ENCODE measurements at regions not wholly inside any gene's neighbourhood (a gene's known extent, or its start where the extent isn't known, plus 50 kb on each side); places are given as distances from the start of the nearest gene placed in this dataset.

- Mint-ChIP-seq H3K4me3 (no peak overlapping the region), H3K27ac (no peak overlapping the region), H3K9me3 (ENCODE audit: insufficient read depth) (no peaks in the 10 kb centered on the region), H3K4me1 (peaks cover 13% of the 10 kb centered on the region), H3K27me3 (no peaks in the 10 kb centered on the region)
- H3K9me3 ChIP-seq (ENCODE audit: control extremely low read depth in 1 of 3, control insufficient read depth in 2 of 3, insufficient read depth in 1 of 3, low read length in 2 of 3) = peaks cover 0 to 7% (median 4%) of the 10 kb centered on the region in 3 donors
- POLR2A ChIA-PET = interaction anchor here (0.6 kb wide), 1 partner anchor 14 kb away, joined by 3 read pairs; no protein-coding TSS in a partner anchor
- ATAC-seq (ENCODE audit: low read depth) (no peak), DNase-seq (no peak)
- TF ChIP-seq EZH2 (IDR thresholded peaks at IDR 0.05; ENCODE audit: borderline replicate concordance, insufficient read depth, low read depth, low read length, poor library complexity, severe bottlenecking) (no peak), CTCF (IDR thresholded peaks at IDR 0.05) (no peak)
- no peaks in the 10 kb centered on the region for H4K20me1 ChIP-seq (ENCODE audit: control insufficient read depth, insufficient read depth, low read length, poor library complexity, severe bottlenecking)
- no peak overlapping the region for H3K9ac ChIP-seq (ENCODE audit: low read length)
- no peaks in the 10 kb centered on the region for H3K79me2 ChIP-seq (ENCODE audit: control insufficient read depth, insufficient read depth, low read length)
- intact Hi-C loops (cut with micrococcal nuclease) = no loop called here
- CTCF ChIA-PET = interaction anchor here (0.5 to 1.2 kb wide), 2 partner anchors 13 to 491 kb away, joined by 3 read pairs; no protein-coding TSS in a partner anchor
- no peak overlapping the region for H3K27ac ChIP-seq (ENCODE audit: low read length in 2 of 2)
- H3K4me3 ChIP-seq (ENCODE audit: control extremely low read depth in 1 of 5, extremely low read depth in 1 of 5, insufficient read depth in 1 of 5, low read depth in 2 of 5, low read length in 4 of 5) = no peak overlapping the region
- H3K36me3 ChIP-seq (replicated peaks in 1 of 2; ENCODE audit: control extremely low read depth in 1 of 2, control insufficient read depth in 1 of 2, extremely low read depth in 1 of 2, insufficient read depth in 2 of 2, low read length in 1 of 2) = no peaks in the 10 kb centered on the region
- H3K4me2 ChIP-seq (replicated peaks; ENCODE audit: low read depth, low read length, poor library complexity, severe bottlenecking) = no peak overlapping the region
- H3K27me3 ChIP-seq (replicated peaks in 1 of 4; ENCODE audit: control extremely low read depth in 1 of 4, control insufficient read depth in 3 of 4, insufficient read depth in 4 of 4, low read length in 3 of 4) = no peaks in the 10 kb centered on the region
- no peak overlapping the region for H2AFZ ChIP-seq (ENCODE audit: insufficient read depth, low read depth, low read length, poor library complexity, severe bottlenecking)
- H3K4me1 ChIP-seq (ENCODE audit: control insufficient read depth in 2 of 2, insufficient read depth in 2 of 2, low read length in 2 of 2) = peaks cover 0 to 8% of the 10 kb centered on the region in 2 donors
These were observed 197.9 kb upstream of the KLF6 start for GRCh38 chr10:3982746-3983442.

DNA sequence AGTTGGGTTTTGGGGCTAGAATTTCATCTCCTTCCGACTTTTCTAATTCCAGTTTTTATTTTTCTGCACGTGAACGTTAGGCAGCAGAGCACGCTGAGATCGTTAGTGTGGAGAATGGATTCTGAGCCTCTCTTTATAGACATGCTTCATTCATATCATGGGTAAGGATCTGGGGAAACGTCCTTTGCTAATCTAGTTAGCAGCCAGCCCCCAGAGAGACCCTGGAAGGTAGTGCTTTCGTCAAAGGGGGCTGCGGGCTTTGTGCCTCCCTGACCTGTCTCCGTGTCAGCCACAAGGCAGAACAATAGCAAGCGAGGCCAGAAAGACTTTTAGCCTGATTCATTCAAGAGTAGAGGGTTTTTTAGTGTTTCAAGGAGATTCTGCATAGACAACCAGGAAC is 196.3 kb upstream of the KLF6 start:
- Mint-ChIP-seq H3K27me3 (no peaks in the 10 kb centered on the region), H3K27ac (no peak overlapping the region), H3K4me1 (peaks cover 13% of the 10 kb centered on the region), H3K4me3 (no peak overlapping the region), H3K9me3 (ENCODE audit: insufficient read depth) (no peaks in the 10 kb centered on the region)
- Histone ChIP-seq H3K36me3 (replicated peaks in 1 of 2; ENCODE audit: control extremely low read depth in 1 of 2, control insufficient read depth in 1 of 2, extremely low read depth in 1 of 2, insufficient read depth in 2 of 2, low read length in 1 of 2) (no peaks in the 10 kb centered on the region), H2AFZ (ENCODE audit: insufficient read depth, low read depth, low read length, poor library complexity, severe bottlenecking) (no peak overlapping the region), H3K4me3 (ENCODE audit: control extremely low read depth in 1 of 5, extremely low read depth in 1 of 5, insufficient read depth in 1 of 5, low read depth in 2 of 5, low read length in 4 of 5) (no peak overlapping the region), H3K4me2 (replicated peaks; ENCODE audit: low read depth, low read length, poor library complexity, severe bottlenecking) (no peak overlapping the region), H4K20me1 (ENCODE audit: control insufficient read depth, insufficient read depth, low read length, poor library complexity, severe bottlenecking) (no peaks in the 10 kb centered on the region), H3K79me2 (ENCODE audit: control insufficient read depth, insufficient read depth, low read length) (no peaks in the 10 kb centered on the region), H3K9me3 (ENCODE audit: control extremely low read depth in 1 of 3, control insufficient read depth in 2 of 3, insufficient read depth in 1 of 3, low read length in 2 of 3) (peaks cover 0 to 4% (median 3%) of the 10 kb centered on the region in 3 donors), H3K4me1 (ENCODE audit: control insufficient read depth in 2 of 2, insufficient read depth in 2 of 2, low read length in 2 of 2) (peaks cover 6 to 13% of the 10 kb centered on the region in 2 donors), H3K9ac (ENCODE audit: low read length) (no peak overlapping the region), H3K27me3 (replicated peaks in 1 of 4; ENCODE audit: control extremely low read depth in 1 of 4, control insufficient read depth in 3 of 4, insufficient read depth in 4 of 4, low read length in 3 of 4) (no peaks in the 10 kb centered on the region), H3K27ac (ENCODE audit: low read length in 2 of 2) (no peak overlapping the region)
- ChIA-PET POLR2A (no interaction called here), CTCF (interaction anchor here (1.2 kb wide), 1 partner anchor 15 kb away, joined by 3 read pairs; no protein-coding TSS in a partner anchor)
- intact Hi-C loops (cut with micrococcal nuclease) = no loop called here
- no peak for ATAC-seq (ENCODE audit: low read depth)
- DNase-seq = no peak
- 95% methylated on average over 8 of the region's 10 CpGs for WGBS (ENCODE audit: insufficient coverage)
- no peak for TF ChIP-seq EZH2 (IDR thresholded peaks at IDR 0.05; ENCODE audit: borderline replicate concordance, insufficient read depth, low read depth, low read length, poor library complexity, severe bottlenecking)
- no peak for TF ChIP-seq CTCF (IDR thresholded peaks at IDR 0.05)

Measured in B cell (primary cell).